Left lung (tissue), 4 donors: ENCODE measurements at regions not wholly inside any gene's neighbourhood (a gene's known extent, or its start where the extent isn't known, plus 50 kb on each side); places are given as distances from the start of the nearest gene placed in this dataset.

ENCODE experiments used
- ATAC-seq: fragments of 200-7000 bp; cut with Tn5 transposase; one replicate; pipeline ENCODE4 v1.9.1; 2020; ENCODE audit warnings: moderate library complexity
- DNase-seq, 4 donors: peaks; one replicate each; pipeline ENCODE4 v3.0.0-alpha.2; 2013 to 2020
- H3K27ac ChIP-seq, 2 donors: fragments of 200-600 bp; sonication (generic) in 1 of 2; one replicate each; pipeline versions ENCODE4 v1.5.0 to v1.8.0; 2020 to 2021
- H3K27me3 ChIP-seq, 2 donors: fragments of 200-600 bp; sonication (generic) in 1 of 2; one replicate each; pipeline versions ENCODE4 v1.5.0 to v1.8.0; 2020 to 2021
- H3K36me3 ChIP-seq, 2 donors: fragments of 200-600 bp; sonication (generic) in 1 of 2; one replicate each; pipeline versions ENCODE4 v1.5.0 to v1.8.0; 2020 to 2021
- H3K4me1 ChIP-seq, 2 donors: fragments of 200-600 bp; one replicate each; pipeline ENCODE4 v1.8.0; 2021
- H3K4me3 ChIP-seq, 2 donors: fragments of 200-600 bp; sonication (generic) in 1 of 2; one replicate each; pipeline versions ENCODE4 v1.5.0 to v1.8.0; 2020 to 2021; ENCODE audit warnings: mild to moderate bottlenecking in 1 of 2
- H3K9me3 ChIP-seq, 2 donors: fragments of 200-600 bp; sonication (generic) in 1 of 2; one replicate each; pipeline versions ENCODE4 v1.5.0 to v1.8.0; 2020 to 2021
- intact Hi-C, 2 donors: fragments of 100-400 bp; cut with DNase I; formaldehyde crosslinking; loops; one replicate each; pipeline versions ENCODE4 v1.11.2 to v1.14.2; 2022
- TF ChIP-seq, protein P1 (sequence below), 2 donors: fragments of 200-600 bp; sonication (generic) in 1 of 2; IDR thresholded peaks; one replicate each; pipeline versions ENCODE4 v1.5.0 to v1.8.0; 2021; ENCODE audit warnings: antibody characterized with exemption in 2 of 2
- donor health status: DM: no; HTN: yes; CAD: no.
- donor health status: DM: no; HTN: no; CAD: no.

DNA sequence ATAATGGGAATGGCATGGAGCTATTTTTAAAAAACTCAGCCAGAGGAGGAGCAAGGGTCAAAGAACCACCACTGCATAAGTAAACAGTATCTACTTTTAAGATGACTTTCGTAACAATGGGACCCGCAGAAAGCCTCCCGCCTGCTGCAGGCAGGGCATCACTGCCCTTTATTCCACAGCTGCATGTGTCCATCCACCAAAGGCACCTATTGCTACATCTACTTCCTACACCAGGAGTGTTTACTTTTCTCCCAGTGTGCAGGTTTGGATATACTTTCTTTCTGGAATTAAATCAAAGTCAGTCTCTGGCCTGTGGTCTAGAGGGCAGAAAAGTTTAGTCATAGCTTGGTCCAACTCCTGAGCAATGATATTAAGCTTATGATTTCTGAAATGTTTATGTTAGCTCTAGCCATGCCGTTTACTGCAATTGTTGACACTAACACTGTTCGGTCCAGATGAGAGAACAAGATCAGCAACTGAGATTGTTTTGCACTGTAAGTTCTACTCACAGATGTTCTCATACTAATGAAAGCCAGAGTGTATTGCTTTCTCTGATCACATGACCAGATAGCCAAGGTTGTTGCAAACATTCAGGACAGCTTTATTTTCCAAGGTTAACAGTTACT, 391.5 kb downstream of the FGF10 start:
- Histone ChIP-seq H3K4me3 (no peak overlapping the region), H3K27me3 (no peaks in the 10 kb centered on the region), H3K9me3 (no peaks in the 10 kb centered on the region), H3K36me3 (no peaks in the 10 kb centered on the region), H3K27ac (no peak overlapping the region), H3K4me1 (no peaks in the 10 kb centered on the region)
- TF ChIP-seq, protein P1, sequence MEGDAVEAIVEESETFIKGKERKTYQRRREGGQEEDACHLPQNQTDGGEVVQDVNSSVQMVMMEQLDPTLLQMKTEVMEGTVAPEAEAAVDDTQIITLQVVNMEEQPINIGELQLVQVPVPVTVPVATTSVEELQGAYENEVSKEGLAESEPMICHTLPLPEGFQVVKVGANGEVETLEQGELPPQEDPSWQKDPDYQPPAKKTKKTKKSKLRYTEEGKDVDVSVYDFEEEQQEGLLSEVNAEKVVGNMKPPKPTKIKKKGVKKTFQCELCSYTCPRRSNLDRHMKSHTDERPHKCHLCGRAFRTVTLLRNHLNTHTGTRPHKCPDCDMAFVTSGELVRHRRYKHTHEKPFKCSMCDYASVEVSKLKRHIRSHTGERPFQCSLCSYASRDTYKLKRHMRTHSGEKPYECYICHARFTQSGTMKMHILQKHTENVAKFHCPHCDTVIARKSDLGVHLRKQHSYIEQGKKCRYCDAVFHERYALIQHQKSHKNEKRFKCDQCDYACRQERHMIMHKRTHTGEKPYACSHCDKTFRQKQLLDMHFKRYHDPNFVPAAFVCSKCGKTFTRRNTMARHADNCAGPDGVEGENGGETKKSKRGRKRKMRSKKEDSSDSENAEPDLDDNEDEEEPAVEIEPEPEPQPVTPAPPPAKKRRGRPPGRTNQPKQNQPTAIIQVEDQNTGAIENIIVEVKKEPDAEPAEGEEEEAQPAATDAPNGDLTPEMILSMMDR (IDR thresholded peaks at IDR 0.05) = no peak
- DNase-seq (peak in 1 of 4 donors; percentile 16), ATAC-seq (peak; percentile 83)
- intact Hi-C loops = no loop called here

DNA sequence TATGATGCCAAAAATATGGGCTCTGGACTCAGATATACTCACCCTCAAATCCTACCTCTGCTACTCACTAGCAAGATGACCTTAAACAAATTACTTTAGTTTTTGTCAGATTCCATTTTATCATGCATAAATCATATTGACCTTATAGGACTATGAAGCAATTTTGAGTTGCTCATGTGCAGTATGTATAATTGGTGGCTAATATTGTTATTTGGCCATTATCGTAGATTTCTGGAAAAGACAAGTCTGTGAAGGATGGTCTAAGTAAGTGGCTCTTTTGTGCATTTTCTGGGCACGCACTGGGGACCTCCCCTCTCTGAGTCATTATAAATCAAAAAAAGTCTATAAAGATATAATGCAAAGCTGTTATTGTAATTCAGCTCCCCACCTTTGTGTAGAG, 393.0 kb downstream of the FGF10 start:
- H3K4me1 ChIP-seq = no peaks in the 10 kb centered on the region
- H3K27ac ChIP-seq = no peak overlapping the region
- no peaks in the 10 kb centered on the region for H3K9me3 ChIP-seq
- H3K4me3 ChIP-seq = no peak overlapping the region
- ATAC-seq (no peak), DNase-seq (no peak)
- TF ChIP-seq, protein P1 (IDR thresholded peaks at IDR 0.05) = no peak
- intact Hi-C loops = no loop called here
- no peaks in the 10 kb centered on the region for H3K36me3 ChIP-seq
- no peaks in the 10 kb centered on the region for H3K27me3 ChIP-seq

DNA sequence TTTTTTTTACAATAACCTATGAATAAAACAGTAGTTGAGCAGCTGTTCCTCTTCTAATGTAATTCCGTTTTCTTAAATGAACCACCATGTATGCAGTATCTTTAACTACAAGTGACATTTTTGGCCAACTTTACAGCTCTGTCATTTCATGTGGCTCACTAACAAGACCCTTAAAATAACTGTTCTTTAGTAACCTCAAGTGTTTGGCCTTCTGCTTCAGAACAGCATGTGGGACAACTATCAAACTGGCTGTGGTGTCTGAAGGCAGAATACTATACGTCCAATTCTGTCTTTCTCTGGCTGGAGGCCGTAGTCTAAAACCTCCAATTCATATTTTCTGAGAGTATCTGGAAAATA, 391.4 kb downstream of the NNT start:
- Histone ChIP-seq H3K27me3 (no peaks in the 10 kb centered on the region), H3K27ac (no peak overlapping the region), H3K4me1 (no peaks in the 10 kb centered on the region), H3K9me3 (no peaks in the 10 kb centered on the region), H3K36me3 (no peaks in the 10 kb centered on the region), H3K4me3 (no peak overlapping the region)
- intact Hi-C loops = no loop called here
- ATAC-seq (no peak), DNase-seq (peak in 1 of 4 donors; percentile 56)
- TF ChIP-seq, protein P1 (IDR thresholded peaks at IDR 0.05) = no peak

DNA sequence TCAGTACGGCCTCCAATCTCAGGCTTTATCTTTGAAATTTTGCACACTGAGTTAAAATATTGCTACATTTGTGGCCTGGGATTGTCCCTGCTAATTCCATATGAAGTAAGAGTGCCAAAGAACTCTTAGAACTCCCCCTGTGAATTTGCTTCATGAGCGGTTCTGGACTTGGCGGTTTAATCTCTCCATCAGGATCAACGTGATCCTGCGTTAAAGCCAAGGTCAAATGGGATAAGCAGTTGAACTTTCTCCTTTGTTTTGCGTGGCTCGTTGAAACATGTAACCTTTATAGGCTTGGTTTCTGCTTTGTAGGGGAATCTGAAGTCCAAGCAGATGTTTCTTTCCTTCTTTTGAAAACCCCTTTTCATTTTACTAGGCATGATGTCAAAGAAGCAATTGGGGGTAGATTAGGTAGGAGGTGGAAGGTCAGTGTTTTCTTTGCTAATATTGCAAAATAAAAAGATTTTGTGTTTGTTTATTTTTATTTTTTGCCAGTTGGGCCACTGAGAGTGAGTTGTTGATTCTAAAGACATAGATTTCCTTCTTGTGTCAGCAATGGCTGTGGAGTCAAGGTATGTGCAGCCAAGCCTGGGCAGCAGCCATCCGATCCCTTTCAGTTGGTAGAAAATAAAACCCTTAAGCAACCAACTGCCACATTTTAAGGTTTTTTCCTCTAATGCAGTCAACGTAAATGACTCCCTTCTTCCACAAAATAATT, 390.8 kb downstream of the NNT start:
- Histone ChIP-seq H3K9me3 (no peaks in the 10 kb centered on the region), H3K36me3 (no peaks in the 10 kb centered on the region), H3K27me3 (no peaks in the 10 kb centered on the region), H3K27ac (no peak overlapping the region), H3K4me3 (no peak overlapping the region), H3K4me1 (no peaks in the 10 kb centered on the region)
- no peak for DNase-seq
- TF ChIP-seq, protein P1 (IDR thresholded peaks at IDR 0.05) = no peak
- ATAC-seq = no peak
- intact Hi-C loops = no loop called here

DNA sequence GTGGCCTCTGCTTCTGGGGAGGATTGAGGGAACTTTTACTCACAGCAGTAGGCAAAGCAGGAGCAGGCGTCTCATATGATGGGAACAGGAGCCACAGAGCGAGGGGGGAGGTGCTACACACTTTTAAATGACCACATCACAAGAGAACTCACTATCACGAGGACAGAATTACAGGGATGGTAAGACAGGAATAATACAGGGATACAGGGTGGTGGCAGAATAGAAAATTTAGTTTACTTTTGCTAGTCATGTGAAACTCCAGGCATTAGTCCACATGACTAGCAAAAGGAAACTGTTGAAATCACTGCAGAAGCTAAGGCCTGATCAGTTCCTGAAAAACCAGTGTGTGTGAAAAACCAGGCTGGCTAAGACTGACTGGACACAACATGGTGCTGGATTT, 382.4 kb downstream of the NNT start:
- Histone ChIP-seq H3K4me1 (no peaks in the 10 kb centered on the region), H3K36me3 (no peaks in the 10 kb centered on the region), H3K4me3 (no peak overlapping the region), H3K27me3 (no peaks in the 10 kb centered on the region), H3K27ac (no peak overlapping the region), H3K9me3 (peaks cover 0 to 6% of the 10 kb centered on the region in 2 donors)
- intact Hi-C loops = no loop called here
- DNase-seq (no peak), ATAC-seq (no peak)
- TF ChIP-seq, protein P1 (IDR thresholded peaks at IDR 0.05) = no peak
